OCI-LY3 (cell line): ENCODE measurements at regions not wholly inside any gene's neighbourhood (a gene's known extent, or its start where the extent isn't known, plus 50 kb on each side); places are given as distances from the start of the nearest gene placed in this dataset.

ENCODE experiments used
- H2AFZ ChIP-seq: fragments of 200-600, 300-600 bp; shearing (Covaris generic); 2 replicates; pipeline ENCODE4 v1.6.0; 2014; ENCODE audit warnings: antibody characterized with exemption, low read depth, low read length
- H3K27ac ChIP-seq: fragments of 200-600, 300-600 bp; sonication (generic); 2 replicates; pipeline ENCODE4 v1.5.1; 2014; ENCODE audit warnings: mild to moderate bottlenecking, low read length, moderate library complexity, mixed read lengths
- H3K27me3 ChIP-seq: fragments of 200-600, 300-600 bp; sonication (generic); 2 replicates; pipeline ENCODE4 v1.6.1; 2014; ENCODE audit warnings: low read depth, low read length, mixed read lengths
- H3K36me3 ChIP-seq: fragments of 200-600, 300-600 bp; sonication (generic); replicated peaks from 2 replicates; pipeline ENCODE3; 2014; ENCODE audit warnings: low read depth, low read length, mixed read lengths
- H3K4me1 ChIP-seq: fragments of 300-600, 200-600 bp; sonication (generic); 2 replicates; pipeline ENCODE4 v1.6.1; 2014; ENCODE audit warnings: low read length, mixed read lengths
- H3K4me2 ChIP-seq: fragments of 200-600, 300-600 bp; sonication (generic); 2 replicates; pipeline ENCODE4 v1.6.1; 2014; ENCODE audit warnings: low read length, mixed read lengths
- H3K4me3 ChIP-seq: fragments of 300-600, 200-600 bp; sonication (generic); 2 replicates; pipeline ENCODE4 v1.5.1; 2014; ENCODE audit warnings: antibody characterized with exemption, mild to moderate bottlenecking, low read length, moderate library complexity
- H3K79me2 ChIP-seq: fragments of 300-600, 200-600 bp; shearing (Covaris generic); 2 replicates; pipeline ENCODE4 v1.6.1; 2014; ENCODE audit warnings: mild to moderate bottlenecking, low read length, mixed read lengths
- H3K9ac ChIP-seq: fragments of 300-600, 200-600 bp; shearing (Covaris generic); 2 replicates; pipeline ENCODE4 v1.6.0; 2014; ENCODE audit warnings: mild to moderate bottlenecking, low read length, moderate library complexity
- H3K9me3 ChIP-seq: fragments of 200-600, 300-600 bp; shearing (Covaris generic); 2 replicates; pipeline ENCODE4 v1.6.1; 2014; ENCODE audit warnings: low read length, mixed read lengths; ENCODE audit not compliant: insufficient read depth
- H4K20me1 ChIP-seq: fragments of 200-600, 300-600 bp; sonication (generic); 2 replicates; pipeline ENCODE4 v1.6.1; 2016; ENCODE audit warnings: low read length, mixed read lengths; ENCODE audit not compliant: insufficient read depth
- EZH2phosphoT487 ChIP-seq: fragments of 200-600 bp; shearing (Covaris generic); IDR thresholded peaks from 2 replicates; pipeline ENCODE4 v1.6.1; 2018; ENCODE audit warnings: antibody characterized with exemption, mixed run types, low read depth
- TF ChIP-seq, protein P1 (sequence below): fragments of 200-600, 300-600 bp; sonication (generic); IDR thresholded peaks from 2 replicates; pipeline ENCODE4 v1.5.1; 2014; ENCODE audit warnings: antibody characterized with exemption, low read length, low read depth

DNA sequence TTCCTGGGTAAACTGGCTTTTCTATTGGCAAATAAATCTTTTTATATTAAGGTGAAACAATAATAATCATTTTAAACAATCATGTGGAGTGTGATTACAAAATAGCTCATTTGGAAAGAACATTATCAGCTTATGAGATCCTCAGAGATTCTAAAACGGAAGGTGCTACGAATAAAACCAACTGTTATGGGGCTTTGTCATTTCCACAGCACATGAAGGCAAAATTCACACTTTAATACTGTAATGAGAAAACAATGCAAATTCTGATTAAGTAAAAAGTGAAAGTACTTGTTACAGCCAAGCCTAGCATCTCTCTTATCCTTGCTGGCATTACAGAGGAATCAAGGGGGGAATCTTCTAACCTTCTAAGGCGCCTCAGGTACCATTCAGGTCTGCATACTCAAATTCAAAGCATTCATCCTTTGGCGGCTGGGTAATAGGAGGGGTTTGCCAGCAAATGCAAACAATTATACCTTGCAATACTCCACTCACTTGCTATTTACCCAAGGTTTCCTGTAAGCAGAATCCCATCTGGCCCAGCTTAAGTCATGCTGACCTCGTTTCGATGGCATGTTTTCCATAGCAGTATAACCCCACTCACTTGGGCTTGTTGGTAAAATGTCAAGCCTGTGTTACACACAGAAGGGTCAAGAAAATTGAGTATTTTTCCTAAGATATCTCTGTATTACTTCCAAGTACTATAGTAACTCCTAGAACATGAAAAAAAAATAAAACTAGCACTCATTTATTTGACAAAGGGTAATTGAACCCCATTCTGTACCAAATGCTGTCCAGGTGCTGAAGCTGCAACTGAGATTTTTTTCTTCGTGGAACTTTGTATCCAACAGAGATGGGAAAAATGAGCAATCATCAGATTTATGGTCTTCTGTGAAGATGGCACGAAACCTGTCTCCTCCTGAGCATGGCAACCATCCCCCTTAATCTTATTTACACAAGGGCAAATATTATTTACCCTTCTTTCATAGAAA is 183.7 kb upstream of the LMCD1 start:
- Histone ChIP-seq H3K9me3 (no peaks in the 10 kb centered on the region), H3K4me2 (no peak overlapping the region), H3K27me3 (peaks cover 5% of the 10 kb centered on the region), H3K4me3 (no peak overlapping the region), H3K79me2 (no peaks in the 10 kb centered on the region), H4K20me1 (no peaks in the 10 kb centered on the region), H3K36me3 (no peaks in the 10 kb centered on the region), H3K9ac (no peak overlapping the region), H2AFZ (no peak overlapping the region), H3K27ac (no peak overlapping the region), H3K4me1 (no peaks in the 10 kb centered on the region)
- TF ChIP-seq EZH2phosphoT487, result no peak
- TF ChIP-seq, protein P1, sequence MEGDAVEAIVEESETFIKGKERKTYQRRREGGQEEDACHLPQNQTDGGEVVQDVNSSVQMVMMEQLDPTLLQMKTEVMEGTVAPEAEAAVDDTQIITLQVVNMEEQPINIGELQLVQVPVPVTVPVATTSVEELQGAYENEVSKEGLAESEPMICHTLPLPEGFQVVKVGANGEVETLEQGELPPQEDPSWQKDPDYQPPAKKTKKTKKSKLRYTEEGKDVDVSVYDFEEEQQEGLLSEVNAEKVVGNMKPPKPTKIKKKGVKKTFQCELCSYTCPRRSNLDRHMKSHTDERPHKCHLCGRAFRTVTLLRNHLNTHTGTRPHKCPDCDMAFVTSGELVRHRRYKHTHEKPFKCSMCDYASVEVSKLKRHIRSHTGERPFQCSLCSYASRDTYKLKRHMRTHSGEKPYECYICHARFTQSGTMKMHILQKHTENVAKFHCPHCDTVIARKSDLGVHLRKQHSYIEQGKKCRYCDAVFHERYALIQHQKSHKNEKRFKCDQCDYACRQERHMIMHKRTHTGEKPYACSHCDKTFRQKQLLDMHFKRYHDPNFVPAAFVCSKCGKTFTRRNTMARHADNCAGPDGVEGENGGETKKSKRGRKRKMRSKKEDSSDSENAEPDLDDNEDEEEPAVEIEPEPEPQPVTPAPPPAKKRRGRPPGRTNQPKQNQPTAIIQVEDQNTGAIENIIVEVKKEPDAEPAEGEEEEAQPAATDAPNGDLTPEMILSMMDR, result no peak

DNA sequence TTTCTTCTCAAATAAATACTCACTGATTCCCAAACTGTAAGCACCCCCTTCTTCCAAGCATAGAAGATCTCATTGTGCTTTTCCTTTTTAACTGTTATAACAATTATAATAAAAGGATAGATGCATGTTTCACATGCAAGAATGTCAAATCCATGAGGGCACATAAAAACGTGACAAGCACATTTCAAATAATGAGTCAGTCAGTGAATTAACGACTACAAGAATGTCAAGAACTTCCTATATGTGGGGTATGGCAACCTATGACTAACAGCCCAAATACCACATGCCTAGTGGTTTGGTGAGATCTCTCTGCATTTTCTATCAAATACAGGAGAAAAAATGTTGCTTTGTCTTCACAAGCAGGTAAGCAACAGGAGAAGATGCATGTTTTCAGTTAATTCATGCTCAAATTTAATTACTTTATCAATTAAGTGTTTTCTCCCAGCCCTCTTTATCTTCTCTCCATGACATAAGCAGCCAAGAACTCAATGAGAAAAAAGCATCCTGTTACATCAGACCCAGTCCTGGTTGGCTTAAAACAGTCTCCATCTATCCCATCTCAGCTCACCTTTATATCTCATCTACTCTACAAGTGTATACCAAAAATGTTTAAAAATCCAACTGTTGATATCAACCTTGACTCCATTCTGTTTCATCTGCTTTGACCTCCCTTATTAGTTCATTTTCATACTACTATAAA is 181.5 kb upstream of the LMCD1 start:
- H3K27ac ChIP-seq, result no peak overlapping the region

DNA sequence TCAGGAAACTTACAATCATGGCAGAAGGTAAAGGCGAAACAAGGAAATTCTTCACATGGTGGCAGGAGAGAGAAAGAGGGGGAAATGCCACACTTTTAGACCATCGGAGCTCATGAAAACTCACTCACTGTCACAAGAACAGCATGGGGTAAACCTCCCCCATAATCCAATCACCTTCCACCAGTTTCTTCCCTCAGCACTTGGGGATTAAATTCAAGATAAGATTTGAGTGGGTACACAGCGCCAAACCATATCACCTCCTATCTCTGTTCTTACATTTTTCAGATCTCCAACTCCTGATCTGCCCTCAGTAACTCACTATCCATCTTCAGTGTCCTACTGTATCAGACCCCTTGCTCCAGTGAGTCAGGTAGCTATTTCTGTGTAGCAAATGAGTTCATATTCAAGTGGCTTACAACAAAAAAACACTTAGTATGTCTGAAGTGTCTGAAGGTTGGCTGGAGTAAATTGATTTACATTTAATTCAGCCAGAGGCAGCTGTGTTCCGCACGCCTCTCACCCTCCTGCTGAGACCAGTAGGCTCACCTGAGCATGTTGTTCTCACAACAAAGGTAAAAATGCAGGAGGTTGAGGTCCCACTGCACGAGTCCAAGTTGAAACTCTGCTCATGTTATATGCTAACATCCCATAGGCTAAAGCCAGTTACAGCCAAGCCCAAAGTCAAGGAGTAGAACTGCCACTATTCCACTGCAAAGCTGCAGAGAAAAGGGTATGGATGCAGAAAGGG is 180.7 kb upstream of the LMCD1 start:
- no peak overlapping the region for H3K4me3 ChIP-seq
- no peaks in the 10 kb centered on the region for H3K9me3 ChIP-seq
- no peak overlapping the region for H3K9ac ChIP-seq
- TF ChIP-seq, protein P1, result no peak
- no peak for TF ChIP-seq EZH2phosphoT487
- H3K27me3 ChIP-seq, result peaks cover 5% of the 10 kb centered on the region
- H3K4me2 ChIP-seq, result no peak overlapping the region
- H3K27ac ChIP-seq, result no peak overlapping the region
- no peaks in the 10 kb centered on the region for H4K20me1 ChIP-seq
- H3K79me2 ChIP-seq, result no peaks in the 10 kb centered on the region
- no peak overlapping the region for H2AFZ ChIP-seq
- H3K4me1 ChIP-seq, result no peaks in the 10 kb centered on the region
- H3K36me3 ChIP-seq, result no peaks in the 10 kb centered on the region

More for the DNA sequence above, 181.5 kb upstream of the LMCD1 start:
- Histone ChIP-seq H3K4me3 (no peak overlapping the region), H3K4me1 (no peaks in the 10 kb centered on the region), H2AFZ (no peak overlapping the region), H3K27me3 (peaks cover 5% of the 10 kb centered on the region), H3K9ac (no peak overlapping the region), H3K36me3 (no peaks in the 10 kb centered on the region), H3K4me2 (no peak overlapping the region), H3K9me3 (no peaks in the 10 kb centered on the region), H3K79me2 (no peaks in the 10 kb centered on the region), H4K20me1 (no peaks in the 10 kb centered on the region)
- TF ChIP-seq, protein P1, result no peak
- no peak for TF ChIP-seq EZH2phosphoT487
